ENCODE measurements at regions not wholly inside any gene's neighbourhood (a gene's known extent, or its start where the extent isn't known, plus 50 kb on each side); places are given as distances from the start of the nearest gene placed in this dataset.
A peak's percentile ranks its signal among the peaks of the same experiment; 100 is the strongest.

DNA sequence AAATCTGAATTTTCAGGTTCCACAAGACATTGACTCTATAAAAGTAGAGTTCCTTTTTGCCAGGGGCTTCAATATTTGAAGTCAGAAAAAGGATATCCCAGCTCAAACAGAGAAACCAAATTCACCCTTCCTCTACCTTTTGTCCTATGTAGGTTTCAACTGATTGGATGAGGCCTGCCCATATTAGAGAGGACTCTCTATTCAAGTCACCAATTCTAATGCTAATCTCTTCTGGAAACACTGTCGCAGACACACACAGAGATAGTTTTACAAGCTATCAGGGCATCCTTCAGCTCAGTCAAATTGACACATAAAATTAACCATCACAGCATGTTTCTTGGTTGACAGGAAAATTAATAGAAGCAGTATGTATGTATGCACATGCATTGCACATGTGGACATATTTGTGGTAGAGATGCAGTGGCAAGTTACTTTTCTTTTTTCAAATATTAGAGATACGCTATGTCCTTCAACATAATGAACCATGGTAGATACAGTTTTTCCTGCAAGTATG is 207.1 kb downstream of the RAD51AP2 start:
- TF ChIP-seq, protein P1, sequence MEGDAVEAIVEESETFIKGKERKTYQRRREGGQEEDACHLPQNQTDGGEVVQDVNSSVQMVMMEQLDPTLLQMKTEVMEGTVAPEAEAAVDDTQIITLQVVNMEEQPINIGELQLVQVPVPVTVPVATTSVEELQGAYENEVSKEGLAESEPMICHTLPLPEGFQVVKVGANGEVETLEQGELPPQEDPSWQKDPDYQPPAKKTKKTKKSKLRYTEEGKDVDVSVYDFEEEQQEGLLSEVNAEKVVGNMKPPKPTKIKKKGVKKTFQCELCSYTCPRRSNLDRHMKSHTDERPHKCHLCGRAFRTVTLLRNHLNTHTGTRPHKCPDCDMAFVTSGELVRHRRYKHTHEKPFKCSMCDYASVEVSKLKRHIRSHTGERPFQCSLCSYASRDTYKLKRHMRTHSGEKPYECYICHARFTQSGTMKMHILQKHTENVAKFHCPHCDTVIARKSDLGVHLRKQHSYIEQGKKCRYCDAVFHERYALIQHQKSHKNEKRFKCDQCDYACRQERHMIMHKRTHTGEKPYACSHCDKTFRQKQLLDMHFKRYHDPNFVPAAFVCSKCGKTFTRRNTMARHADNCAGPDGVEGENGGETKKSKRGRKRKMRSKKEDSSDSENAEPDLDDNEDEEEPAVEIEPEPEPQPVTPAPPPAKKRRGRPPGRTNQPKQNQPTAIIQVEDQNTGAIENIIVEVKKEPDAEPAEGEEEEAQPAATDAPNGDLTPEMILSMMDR (IDR thresholded peaks at IDR 0.05; ENCODE audit: unreplicated experiment in 3 of 3), result no peak
- H3K4me1 Mint-ChIP-seq, result peaks cover 8% of the 10 kb centered on the region
- no peaks in the 10 kb centered on the region for H3K27me3 Mint-ChIP-seq (ENCODE audit: low read depth)
- H3K36me3 Mint-ChIP-seq (ENCODE audit: low read depth), result no peaks in the 10 kb centered on the region
- H3K4me3 Mint-ChIP-seq, result no peak overlapping the region
- H3K9me3 Mint-ChIP-seq, result no peaks in the 10 kb centered on the region
- H3K27ac Mint-ChIP-seq, result no peak overlapping the region

DNA sequence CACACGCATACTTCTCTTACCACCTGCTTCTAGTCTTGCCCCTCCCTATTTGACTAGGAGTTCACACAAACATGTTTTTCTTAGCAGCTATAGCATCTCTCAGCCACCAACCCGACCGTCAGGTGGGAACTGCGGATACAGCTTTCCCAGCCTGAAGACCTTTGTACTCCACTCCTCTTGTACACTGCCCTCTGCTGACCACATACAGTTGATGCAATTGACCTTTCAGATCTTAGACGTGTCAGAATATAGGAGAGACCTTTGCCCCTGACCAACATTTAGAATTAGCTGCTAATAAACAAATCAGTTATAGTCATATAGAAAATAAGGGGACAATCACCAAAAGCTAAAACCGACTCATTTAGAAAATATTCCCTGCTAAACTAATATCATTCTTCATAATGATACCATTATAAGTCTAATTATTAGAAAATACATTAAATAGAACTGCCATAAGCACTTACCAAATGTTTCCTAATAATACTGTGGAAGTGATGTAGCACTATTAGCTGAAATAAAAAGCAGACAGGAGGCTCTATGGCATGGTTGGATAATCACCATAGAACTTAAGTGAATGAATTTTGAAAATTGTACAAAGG is 208.4 kb downstream of the RAD51AP2 start:
- no peaks in the 10 kb centered on the region for H3K27me3 Mint-ChIP-seq (ENCODE audit: low read depth)
- TF ChIP-seq, protein P1 (IDR thresholded peaks at IDR 0.05; ENCODE audit: unreplicated experiment in 3 of 3), result peak; percentile 55 to 83 (median 79)
- H3K9me3 Mint-ChIP-seq, result no peaks in the 10 kb centered on the region

DNA sequence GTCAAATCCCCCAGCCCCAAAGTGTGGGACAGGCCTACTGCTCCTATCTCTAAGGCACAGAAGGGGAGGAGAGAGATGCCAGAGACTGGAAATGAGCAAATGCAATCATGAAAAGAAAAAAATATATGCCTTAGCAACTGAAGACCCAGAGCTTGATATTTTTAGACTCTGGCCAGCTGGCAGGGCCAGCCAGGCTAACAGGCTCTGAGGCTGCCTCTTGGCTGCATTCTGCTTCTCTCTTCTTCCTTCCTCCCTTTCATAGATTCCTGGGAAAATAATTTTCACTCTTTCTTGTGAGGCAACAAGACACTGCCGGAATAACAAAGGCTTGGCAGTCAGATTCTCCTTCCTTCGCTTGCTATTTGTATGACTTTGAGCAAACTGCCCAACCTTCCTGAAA is 209.1 kb downstream of the RAD51AP2 start:
- Mint-ChIP-seq H3K4me3 (no peak overlapping the region), H3K36me3 (ENCODE audit: low read depth) (no peaks in the 10 kb centered on the region), H3K27me3 (ENCODE audit: low read depth) (no peaks in the 10 kb centered on the region), H3K4me1 (peaks cover 8% of the 10 kb centered on the region), H3K27ac (no peak overlapping the region), H3K9me3 (no peaks in the 10 kb centered on the region)
- TF ChIP-seq, protein P1 (IDR thresholded peaks at IDR 0.05; ENCODE audit: unreplicated experiment in 3 of 3), result no peak

More for the DNA sequence above, 208.4 kb downstream of the RAD51AP2 start:
- no peak overlapping the region for H3K27ac Mint-ChIP-seq
- peaks cover 8% of the 10 kb centered on the region for H3K4me1 Mint-ChIP-seq
- H3K36me3 Mint-ChIP-seq (ENCODE audit: low read depth), result no peaks in the 10 kb centered on the region
- H3K4me3 Mint-ChIP-seq, result no peak overlapping the region

DNA sequence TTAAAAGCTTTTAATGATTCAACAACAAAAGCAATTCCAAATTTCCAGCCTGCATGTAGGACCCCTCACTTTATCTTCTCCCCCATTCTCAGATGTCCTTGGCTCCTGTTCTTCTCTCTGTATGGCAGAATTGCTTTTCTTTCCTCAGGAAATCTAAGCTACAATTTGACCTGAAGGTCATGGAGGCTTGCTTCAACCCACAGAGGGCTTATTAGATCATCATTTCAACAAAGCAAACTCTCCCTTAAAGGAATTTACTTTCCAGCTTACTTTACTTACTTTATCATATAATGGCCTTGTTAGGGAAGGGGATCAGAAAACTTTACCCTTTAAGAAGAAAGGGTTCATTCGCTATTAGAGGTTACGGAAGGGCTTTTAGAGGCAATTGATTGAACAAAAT is 211.5 kb downstream of the RAD51AP2 start:
- H3K9me3 Mint-ChIP-seq, result no peaks in the 10 kb centered on the region
- no peak overlapping the region for H3K4me3 Mint-ChIP-seq
- H3K4me1 Mint-ChIP-seq, result peaks cover 8% of the 10 kb centered on the region
- H3K27ac Mint-ChIP-seq, result no peak overlapping the region
- H3K36me3 Mint-ChIP-seq (ENCODE audit: low read depth), result no peaks in the 10 kb centered on the region
- TF ChIP-seq, protein P1 (IDR thresholded peaks at IDR 0.05; ENCODE audit: unreplicated experiment in 3 of 3), result no peak
- no peaks in the 10 kb centered on the region for H3K27me3 Mint-ChIP-seq (ENCODE audit: low read depth)

DNA sequence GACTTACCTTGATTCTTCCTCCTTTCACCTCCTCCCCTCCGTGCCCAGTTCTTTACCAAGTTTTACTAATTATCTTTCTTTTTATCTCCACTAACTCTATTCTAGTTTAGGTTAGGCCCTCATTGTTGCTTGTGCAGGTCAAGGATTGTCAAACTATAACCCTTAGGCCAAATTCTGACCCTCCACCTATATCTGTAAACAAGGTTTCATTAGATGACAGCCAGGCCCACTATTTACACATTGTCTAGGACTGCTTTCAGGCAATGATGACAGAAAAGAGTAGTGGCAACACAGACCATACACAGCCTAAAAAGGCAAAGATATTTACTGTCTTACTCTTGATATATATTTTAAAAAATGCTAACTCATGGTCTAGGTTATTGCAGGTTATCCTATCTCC is 212.0 kb downstream of the RAD51AP2 start:
- Mint-ChIP-seq H3K27me3 (ENCODE audit: low read depth) (no peaks in the 10 kb centered on the region), H3K36me3 (ENCODE audit: low read depth) (no peaks in the 10 kb centered on the region), H3K27ac (no peak overlapping the region), H3K4me1 (peaks cover 8% of the 10 kb centered on the region), H3K4me3 (no peak overlapping the region), H3K9me3 (no peaks in the 10 kb centered on the region)
- TF ChIP-seq, protein P1 (IDR thresholded peaks at IDR 0.05; ENCODE audit: unreplicated experiment in 3 of 3), result no peak

DNA sequence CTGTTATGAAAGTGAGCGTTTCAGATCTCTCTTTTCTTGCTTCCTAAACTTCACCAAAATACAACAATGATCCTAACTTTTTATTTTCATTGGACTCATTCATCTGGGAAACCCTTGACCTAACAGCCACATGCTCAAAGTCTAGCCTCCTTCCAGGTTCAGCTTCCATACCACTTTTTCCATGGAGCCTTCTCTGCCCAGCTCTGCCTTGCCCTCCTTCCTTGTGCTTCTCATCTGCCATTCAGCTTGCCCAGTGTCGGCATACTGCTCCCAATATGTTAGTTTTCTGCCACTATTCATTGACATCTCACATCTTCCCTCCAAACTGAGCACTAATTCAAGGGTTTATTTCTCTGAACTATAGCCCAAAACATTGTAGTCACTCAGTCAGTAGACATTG is 214.7 kb downstream of the RAD51AP2 start:
- Mint-ChIP-seq H3K9me3 (no peaks in the 10 kb centered on the region), H3K4me3 (no peak overlapping the region), H3K4me1 (no peaks in the 10 kb centered on the region), H3K27me3 (ENCODE audit: low read depth) (no peaks in the 10 kb centered on the region), H3K36me3 (ENCODE audit: low read depth) (no peaks in the 10 kb centered on the region), H3K27ac (no peak overlapping the region)
- TF ChIP-seq, protein P1 (IDR thresholded peaks at IDR 0.05; ENCODE audit: unreplicated experiment in 3 of 3), result no peak
